Hypothalamus (tissue), 51 donors: ENCODE measurements at regions not wholly inside any gene's neighbourhood (a gene's known extent, or its start where the extent isn't known, plus 50 kb on each side); places are given as distances from the start of the nearest gene placed in this dataset.
"Not testable (repeated sequence)": the region's sequence is repeated elsewhere in the genome, so short reads cannot be mapped to it uniquely, and the experiment has no call there.

Experiments used
- DNase-seq, 51 donors: peaks; one replicate each; lab custom pipeline; 2025; lab: John Stamatoyannopoulos, UW

DNA sequence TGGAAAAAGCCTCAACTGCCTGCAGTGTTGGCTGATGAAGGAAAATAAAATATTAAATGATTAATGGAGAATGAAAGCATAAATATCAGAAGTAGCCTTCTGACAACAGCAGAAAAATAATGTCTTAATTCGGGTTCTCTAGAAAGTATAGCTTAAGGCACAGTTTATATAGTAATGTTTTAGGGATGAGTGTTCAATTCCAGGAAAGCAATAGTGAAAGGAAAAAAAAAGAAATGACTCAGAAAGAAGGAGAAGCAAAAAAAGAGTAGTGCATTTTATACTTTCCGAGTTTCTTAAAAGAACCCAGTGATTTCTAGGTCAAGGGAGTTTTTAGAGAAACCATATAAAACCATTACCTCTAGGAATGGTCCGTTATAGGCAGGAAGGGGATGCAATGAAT is 137.3 kb downstream of the HTR1B start:
- no peak for DNase-seq

DNA sequence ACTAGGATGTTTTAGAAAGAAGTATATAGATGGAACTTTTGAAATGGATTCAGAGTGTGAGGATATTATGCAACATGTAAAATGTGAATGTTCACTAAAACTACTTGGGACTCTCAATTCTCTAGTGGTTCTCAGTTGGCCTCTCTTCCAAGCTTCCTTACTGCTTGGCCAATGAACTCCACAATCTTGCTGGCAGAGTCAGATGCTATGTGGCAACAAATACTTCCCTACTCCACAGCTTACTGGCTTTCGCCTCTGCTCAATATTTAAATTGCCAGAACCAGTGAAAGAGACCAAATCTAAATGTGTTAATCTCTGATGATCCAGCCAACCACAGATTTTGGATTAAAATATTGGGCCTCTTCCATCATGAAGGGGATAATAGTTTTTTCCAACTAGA is 138.4 kb downstream of the HTR1B start:
- DNase-seq = no peak

DNA sequence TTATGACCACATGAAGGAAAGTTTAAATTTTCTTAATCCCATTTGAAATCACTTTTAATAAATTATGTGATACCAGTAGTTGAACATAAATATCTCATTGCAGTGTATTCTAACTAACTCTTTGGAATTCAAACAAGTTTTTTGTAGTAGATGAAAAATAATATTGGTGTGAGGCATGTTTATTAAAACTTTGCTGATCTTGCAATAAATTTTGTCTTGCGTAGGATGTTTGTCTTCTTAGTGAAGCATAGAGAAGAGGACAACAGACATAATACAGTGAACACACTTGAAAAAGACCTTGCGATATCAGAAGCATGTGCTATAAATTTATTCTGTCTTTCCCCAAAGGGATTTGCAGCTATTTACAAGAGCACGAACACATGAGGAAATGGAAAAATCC is 140.7 kb downstream of the HTR1B start:
- no peak for DNase-seq

GRCh38 chr6:77318256-77318655 is 145.0 kb downstream of the HTR1B start:
- DNase-seq = no peak

DNA sequence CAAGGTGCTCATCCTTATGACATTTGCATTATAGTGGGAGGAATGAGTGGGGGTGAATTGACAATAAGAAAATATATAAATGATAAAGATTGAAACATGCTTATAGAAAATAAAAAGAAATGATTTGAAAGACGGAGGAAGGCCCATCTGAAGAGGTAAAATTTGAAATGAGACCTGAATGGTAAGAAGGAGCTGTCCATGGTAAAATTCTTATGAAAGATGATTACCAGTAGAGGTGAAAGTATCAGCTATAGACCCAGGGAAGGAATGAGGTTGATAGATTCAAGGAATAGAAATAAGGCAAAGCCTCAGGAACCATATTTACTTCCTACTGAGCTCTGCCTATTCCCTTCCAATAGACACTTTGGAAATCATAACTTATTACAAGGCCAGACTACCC is 149.7 kb downstream of the HTR1B start:
- DNase-seq = no peak

DNA sequence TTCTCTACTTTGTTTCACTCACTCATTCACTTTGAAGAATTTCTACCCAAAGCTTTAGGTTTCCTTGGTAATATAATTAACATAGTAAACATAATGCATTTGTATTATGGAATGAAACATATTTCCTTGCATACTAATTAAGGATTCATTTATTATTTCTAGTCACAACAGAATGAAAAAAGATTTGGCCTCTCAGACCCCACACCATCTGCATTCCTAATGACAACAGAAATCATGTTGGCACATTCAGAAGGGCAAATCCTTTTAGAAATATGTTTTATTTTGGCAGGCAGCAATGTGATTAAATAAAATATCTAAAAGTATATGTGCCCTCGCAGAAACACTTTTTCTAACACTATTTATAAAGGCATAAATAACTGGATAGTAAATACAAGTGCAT is 163.4 kb downstream of the HTR1B start:
- no peak for DNase-seq

- no peak for DNase-seq
These were observed 165.0 kb downstream of the HTR1B start for GRCh38 chr6:77298283-77298682.

GRCh38 chr6:77292564-77293546 is 170.4 kb downstream of the HTR1B start:
- no peak for DNase-seq

DNA sequence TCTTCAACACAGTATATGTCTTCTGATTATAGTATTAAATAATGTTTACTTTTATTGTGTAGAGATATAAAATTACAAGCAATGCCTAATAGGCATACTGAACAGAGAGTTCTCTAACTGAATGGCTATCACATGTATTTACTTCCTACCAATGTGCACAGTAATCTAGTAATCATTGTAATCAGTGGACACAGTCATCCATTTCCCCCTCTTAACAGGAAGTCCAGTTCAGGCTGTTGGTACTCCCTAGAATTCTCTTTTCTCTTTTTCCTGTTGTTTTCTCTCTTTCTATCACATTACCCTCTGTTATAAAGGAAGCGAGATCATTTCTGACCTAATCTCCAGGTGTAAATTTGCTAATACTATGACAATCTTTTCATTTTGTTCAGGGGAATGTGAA is 172.5 kb downstream of the HTR1B start:
- no peak for DNase-seq

GRCh38 chr6:77286541-77286940 is 176.8 kb downstream of the HTR1B start:
- DNase-seq = no peak

- no peak for DNase-seq
These were observed 189.4 kb downstream of the HTR1B start for GRCh38 chr6:77273929-77274328.

DNA sequence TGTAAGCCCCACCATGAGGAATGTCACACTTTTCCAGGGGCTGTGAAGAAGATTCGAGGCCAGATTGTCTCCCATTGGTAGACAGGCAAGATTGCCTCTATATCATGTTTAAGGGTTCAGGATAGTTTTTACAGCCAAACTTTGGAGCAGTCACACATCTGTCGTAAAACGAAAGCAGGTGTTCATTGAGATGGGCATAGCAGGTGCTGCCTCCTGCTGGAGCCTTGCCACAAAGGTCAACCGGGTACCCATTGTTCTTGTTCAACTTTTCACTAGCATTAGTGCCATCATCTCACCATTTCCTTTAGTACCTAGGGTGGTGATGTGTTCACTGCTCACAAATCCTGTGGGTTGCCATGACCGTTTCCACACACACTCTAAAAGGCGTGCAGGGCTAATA is 198.3 kb downstream of the HTR1B start:
- no peak for DNase-seq

DNA sequence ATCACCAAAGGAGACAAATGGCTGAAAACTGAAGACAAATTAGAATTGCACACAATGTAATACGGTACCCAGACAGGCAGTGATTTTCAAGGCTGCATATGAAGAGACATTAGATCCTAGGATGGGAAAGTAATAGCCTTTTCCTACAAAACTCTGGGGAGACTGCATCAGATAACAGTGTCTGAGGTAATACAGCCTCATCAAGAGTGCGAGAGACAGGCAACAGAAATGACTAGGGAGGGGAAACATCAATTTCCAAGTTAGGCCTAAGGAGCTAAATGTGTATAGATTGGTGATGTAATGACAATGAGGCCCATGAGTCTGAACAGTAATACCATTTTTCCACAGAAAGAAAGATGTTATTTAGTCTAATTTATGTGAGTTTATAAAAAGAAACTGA is 200.3 kb downstream of the HTR1B start:
- no peak for DNase-seq

- not testable (repeated sequence) for DNase-seq
These were observed 211.5 kb downstream of the HTR1B start for GRCh38 chr6:77251801-77252200.

DNA sequence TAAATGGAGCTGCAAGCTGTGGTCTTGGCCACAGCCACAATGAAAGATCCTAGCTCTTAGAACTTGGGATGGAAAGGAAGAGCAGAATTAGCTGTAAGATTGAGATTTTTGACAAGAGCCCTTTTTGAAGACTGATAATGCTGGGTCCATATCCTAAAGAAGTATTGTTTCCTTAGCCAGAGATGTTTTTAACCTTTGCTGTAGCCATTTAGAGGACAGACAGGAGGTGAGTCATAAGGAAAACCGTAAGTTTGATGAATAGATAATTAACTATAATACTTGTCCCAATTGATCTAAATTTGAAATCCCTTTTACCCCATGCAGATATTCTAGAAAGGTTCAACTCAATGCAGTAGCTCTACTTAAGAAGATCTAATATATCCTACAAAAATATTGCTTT is 213.7 kb downstream of the HTR1B start:
- DNase-seq = no peak

GRCh38 chr6:77245026-77245425 is 218.3 kb downstream of the HTR1B start:
- no peak for DNase-seq

- DNase-seq = no peak
These were observed 231.6 kb downstream of the HTR1B start for GRCh38 chr6:77231438-77232305.

DNA sequence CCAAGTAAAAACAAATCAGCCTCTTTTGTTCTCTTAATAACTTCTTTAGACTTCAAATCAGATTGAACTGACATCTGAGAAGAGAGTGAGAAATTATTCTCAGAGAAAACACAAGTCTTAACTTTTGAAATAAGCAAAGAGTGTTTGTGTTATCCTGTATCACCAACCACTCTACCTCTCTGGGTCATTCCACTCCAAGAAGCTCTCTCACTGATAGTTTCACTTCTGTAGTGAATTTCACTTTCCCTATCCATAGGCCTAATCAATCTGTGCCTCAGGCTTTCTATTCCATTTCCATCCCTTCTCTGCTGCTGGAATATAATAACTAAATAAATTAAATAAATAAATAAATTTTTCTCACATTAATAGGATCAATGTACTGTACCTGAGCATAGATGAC is 235.0 kb downstream of the HTR1B start:
- no peak for DNase-seq

GRCh38 chr6:77217896-77218295 is 245.4 kb downstream of the HTR1B start:
- no peak for DNase-seq

- DNase-seq = no peak
These were observed 257.4 kb downstream of the HTR1B start for GRCh38 chr6:77205936-77206335.

- DNase-seq = no peak
These were observed 258.7 kb downstream of the HTR1B start for GRCh38 chr6:77204555-77204954.

GRCh38 chr6:77183447-77183846 is 279.8 kb downstream of the HTR1B start:
- DNase-seq = no peak
